T-helper 2 cell treated with Interferon-gamma antibody and Interleukin-4, amounts not matched to agents 100 ng/mL and 5 ng/mL, for 36 hours (primary cell): ENCODE measurements at regions not wholly inside any gene's neighbourhood (a gene's known extent, or its start where the extent isn't known, plus 50 kb on each side); places are given as distances from the start of the nearest gene placed in this dataset.

Experiments used
- intact Hi-C: fragments of 100-400 bp; cut with micrococcal nuclease; formaldehyde crosslinking; loops from one replicate; pipeline ENCODE4 v1.15.1; 2023

DNA sequence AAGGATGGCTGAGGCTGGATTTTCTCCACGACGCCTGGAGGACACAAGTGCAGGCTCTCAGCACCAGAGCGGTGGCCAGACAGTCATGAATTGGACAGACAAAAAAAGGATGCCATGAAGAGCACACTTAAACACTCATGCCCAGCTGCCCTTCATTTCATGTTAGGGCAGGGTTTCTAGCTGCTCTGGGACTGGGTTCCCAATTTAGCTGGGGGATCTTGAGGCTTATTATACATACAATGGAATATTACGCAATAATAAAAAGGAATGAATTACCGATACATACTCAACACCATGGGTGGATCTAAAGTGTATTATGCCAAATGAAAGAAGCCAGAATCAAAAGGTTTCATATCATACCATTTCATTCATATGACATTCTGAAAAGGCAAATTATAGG lies 512.1 kb upstream of the LRRC4C start:
- intact Hi-C loops = no loop called here

DNA sequence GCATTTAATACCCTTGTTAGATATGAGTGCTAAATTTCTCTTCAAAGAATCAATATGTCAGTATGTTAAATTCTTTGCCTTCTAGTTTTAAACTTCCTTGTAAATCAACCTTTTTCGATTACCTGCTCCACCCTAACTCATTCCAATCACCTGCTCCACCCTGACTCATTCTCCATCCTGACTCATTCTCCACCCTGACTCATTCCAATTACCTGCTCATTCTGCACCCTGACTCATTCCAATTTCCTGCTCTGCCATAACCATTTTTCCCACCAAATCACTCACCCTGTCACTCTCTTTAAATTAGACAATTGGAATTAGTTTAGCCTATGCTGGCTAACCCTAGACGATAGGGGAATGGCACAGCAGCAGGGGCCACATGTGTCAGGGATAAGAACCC lies 519.5 kb upstream of the LRRC4C start:
- intact Hi-C loops = no loop called here

DNA sequence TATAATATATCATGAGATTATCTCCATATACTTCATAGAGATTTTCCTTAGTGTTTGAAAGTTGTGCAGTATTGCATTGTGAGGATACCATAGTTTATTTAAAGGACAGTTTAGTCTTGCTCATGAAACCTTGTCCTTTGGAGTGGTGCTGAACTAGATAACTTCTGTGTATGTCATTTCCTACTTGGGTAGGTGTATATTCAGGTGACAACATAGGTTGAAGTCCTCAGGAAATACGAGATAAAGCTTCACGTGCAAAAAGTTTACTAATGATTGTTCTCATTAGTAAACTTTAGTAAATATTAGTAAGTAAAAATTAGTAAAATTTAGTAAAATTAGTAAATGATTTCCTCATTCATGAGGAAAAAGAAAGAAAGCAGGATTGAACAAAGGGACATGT lies 521.3 kb upstream of the LRRC4C start:
- intact Hi-C loops = no loop called here

DNA sequence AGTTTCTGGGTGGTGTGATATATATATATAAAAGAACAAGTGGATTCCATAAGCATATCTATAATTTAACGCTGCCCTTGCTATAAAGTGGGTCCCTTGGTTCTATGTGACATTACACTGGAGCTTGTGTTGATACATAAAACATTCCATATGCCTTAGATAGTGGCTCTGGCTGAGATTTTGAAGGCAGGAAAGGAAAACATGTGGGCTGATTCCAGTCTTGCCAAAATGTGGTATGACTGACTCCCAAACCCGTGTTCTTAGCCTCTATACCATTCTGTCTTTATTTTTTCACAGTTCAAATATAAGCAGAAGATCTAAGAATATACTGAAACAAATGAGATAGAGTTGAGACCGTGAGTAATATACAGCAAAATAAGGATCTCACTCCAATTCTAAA lies 522.8 kb upstream of the LRRC4C start:
- intact Hi-C loops = no loop called here

DNA sequence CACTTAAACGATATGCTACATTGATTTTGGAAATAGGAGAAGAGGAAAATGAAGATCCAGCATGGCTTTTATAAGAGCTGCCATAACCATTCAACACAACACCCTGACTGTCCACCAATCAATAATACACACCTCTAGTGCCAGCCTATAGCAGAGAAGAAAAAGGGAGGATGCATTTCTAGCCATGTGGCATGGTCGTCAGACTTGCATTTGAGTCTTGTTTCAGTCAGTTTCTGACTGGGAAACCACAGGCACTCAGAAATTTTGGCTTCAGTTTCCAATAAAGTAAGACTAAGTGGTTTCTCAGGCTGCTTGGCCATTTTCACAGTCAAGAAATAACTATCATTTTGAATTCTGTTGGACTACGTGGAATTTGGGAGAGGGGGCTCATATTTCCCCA lies 523.5 kb upstream of the LRRC4C start:
- intact Hi-C loops = no loop called here

DNA sequence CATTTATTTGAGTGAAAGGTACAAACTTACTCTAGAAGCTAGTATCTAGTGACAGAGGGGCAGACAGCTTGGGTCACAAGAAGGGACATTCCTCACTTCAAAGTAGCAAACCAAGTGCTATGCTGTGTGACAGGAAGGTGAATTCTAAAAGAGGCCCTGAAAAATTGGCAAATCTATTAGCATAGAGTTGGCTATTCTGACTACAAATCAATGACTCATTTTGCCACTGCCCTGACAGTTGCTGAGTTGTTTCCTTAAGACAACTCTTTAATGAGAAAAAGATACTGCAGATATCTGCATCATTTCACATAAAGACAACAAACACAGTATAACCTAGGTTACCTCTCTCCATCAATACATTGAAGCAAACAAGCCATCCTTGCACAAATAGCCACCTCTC lies 524.0 kb upstream of the LRRC4C start:
- intact Hi-C loops = no loop called here

DNA sequence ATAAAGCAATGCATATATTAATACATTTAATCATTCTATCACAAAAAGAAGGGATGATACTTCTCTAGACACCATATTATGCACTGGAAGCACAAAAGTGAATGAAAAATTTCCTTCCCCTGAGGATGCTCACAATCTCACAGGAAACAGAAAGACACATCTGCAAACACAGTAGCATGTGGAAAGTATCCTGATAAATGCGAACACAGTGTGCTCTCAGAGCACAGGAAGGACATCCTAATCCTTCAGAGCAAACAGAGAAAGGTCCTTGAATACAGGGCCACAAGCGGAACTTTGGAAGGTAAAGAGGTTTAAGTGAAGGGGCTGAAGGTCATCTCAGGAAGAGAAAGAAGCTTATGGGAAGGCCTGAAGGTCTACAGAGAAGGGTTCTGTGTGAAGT lies 524.6 kb upstream of the LRRC4C start:
- intact Hi-C loops = no loop called here

DNA sequence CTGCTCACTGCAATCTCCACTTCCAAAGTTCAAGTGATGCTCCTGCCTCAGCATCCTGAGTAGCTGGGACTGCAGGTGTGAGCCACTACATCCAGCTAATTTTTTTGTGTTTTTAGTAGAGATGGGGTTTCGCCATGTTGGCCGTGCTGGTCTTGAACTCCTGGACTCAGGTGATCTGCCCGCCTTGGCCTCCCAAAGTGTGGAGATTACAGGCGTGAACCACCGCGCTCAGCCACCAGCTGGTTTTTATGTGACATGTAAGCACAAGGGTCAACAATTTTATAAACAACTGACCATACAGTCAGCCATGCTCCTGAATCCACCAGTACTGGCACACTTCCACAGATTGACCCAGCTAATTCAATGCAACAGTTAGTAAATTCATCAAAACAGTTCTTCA lies 526.3 kb upstream of the LRRC4C start:
- intact Hi-C loops = no loop called here

DNA sequence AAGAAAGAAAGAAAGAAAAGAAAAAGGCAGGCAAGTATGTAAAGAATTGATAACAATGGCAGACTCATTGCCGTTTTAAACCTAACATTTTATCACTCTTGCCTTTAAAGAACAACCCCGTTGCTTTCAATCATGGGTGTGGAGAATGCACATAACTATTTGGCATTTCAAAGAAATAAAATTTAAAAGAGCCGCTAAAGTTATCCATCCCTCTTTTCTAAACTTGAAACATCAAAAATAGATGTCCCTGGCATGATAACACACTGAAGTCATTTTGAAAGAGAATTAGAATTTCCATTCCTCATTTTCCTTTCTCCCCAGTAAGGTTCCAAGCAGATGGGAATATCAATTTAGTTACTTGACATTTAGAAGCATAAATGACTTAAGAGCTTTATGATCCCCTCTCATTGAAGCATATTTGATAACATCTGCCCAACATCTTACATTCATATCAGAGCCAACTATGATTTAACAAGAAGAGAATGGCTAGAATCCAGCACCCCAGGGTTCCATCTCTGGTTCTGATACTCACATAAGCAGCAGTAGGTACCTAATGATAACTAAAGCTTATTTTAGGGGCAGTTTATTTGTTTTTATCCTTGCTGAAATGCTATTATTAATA lies 529.6 kb upstream of the LRRC4C start:
- intact Hi-C loops = no loop called here

DNA sequence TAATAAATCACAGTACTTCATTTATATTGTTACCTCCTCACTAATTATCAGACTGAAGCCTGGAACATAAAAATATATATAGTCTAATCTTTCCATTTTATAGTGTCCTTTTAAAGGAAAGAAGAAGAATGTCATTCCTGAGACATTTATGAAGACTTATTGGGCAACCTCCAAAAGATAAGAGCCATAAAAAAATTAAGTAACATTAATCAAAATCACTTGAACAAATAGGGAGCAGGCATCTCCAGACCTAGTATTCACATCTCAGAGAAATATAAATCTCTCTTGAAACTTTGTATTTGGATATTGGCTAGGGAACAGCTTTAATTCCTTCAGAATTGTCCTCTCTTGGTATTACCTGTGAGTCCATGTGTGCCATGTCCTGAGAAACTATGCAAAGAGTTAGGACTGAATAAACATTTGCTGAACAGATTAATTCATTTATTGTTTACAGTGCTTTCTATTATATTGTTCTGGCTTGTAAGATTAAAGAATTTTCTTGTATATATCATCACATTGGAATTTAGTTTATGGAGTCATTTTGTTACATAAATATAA lies 530.5 kb upstream of the LRRC4C start:
- intact Hi-C loops = no loop called here

DNA sequence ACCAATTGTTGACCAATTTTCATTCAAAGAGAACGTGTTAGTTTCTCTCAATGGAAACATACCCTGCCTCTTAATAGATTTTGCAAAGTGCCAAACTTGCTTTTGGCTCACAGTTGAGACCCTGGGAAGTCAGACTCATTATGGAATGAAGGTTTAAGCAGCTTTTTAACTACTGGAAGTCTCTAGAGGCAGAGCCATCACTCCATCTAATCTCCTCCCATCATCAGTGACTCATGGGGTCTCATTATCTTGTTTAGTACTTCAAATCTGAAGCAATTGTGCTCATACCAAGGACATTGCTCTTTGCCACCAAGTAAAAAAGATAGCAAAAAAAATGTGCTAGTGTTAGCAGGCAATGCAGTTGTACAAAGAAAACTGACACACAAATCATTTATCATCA lies 537.1 kb upstream of the LRRC4C start:
- intact Hi-C loops = no loop called here

DNA sequence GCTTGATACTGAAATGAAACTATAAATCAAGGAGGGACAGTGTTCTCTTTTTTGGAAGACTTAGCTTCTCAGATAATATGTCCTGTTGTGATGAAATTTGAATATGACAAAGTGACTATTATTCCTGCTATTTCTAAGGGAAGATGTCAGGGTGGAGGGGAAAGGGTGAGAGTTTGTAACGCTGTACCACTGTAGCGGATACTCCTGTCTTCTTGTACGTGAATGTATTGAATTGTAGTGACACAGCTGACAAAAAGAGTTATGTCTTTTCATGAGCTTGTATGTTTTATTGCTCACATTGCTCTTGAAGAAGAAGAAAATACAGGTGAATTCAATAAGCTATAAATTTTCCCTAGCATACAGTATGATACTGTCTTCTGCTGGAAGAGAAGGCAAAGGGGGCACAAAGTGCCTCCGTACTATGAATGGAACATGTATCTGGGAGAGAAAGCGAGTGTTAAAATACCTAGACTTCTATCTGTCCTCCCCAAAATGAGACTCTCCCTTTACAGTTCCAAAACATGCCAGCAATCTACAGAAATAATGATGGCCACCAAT lies 538.5 kb upstream of the LRRC4C start:
- intact Hi-C loops = no loop called here

DNA sequence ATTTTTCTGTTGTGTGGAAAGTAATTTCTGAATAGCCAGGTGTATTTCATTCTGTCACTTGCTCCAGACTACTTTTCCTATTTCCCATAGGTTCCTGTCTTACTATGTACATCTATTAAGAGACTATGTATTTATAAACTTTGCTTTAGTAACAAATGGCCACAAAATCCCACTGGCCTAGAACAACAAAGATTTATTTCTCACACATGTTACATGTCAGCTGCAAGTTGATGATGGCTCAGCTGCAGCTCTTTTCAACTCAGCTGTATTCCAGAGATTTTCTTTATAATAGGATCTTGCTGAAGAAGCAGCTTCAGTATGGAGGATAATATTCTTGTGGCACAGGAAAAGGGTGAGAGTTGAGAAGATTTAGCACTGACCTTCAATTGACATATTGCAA lies 539.6 kb upstream of the LRRC4C start:
- intact Hi-C loops = no loop called here

DNA sequence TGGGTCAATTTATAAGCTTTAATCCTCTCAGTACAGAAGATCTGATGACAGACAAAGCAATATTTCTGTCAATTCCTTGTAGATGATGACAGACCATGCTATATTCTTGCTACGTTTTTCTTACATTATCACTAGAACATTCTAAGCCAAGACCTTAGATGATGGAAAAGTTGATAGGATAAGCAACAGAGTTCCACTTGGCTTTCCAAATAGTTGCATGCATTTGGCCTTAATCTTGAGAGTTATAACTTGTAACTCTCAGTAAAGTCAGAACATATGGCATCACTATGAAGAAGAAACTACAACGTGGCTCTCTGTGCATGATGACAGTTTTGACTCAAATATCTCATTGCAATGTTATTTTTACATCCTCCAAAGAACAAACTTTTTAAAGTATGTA lies 544.3 kb upstream of the LRRC4C start:
- intact Hi-C loops = no loop called here

DNA sequence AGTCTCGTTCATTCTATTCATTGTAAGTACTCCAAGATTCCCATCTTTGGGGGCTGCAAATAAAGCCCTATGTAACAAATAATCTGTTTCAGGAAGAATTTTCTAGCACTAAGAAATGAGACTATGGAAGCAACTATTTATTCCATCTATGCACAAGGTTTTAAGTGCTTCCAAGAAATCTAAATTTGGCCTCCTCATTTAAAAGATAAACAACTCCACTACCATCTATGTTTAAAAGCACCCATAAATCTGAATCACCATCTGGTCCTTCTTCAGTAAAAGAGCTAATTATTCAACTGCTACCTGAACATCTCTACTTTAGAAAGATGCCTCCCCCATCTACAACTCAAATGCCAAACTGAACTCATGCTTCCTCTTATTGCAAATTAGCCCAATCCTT lies 547.3 kb upstream of the LRRC4C start:
- intact Hi-C loops = no loop called here

DNA sequence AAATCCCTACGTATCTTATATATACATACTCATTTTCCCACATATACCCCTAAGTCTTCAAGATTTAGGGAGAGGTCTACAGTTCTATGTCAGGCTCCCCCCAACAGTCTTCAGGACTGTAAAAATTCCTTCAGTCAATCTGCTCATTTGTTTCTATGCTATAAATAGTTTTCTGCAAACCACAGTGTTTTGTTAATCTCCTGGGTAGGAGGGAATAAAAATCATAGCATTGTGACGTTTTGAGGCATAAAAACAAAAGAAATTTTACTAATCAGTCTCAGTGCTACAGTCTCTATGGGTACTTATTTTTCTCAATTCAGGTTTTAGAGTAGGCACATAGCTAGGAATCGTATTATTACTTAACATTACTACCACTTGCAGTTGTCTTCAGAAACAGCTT lies 552.8 kb upstream of the LRRC4C start:
- intact Hi-C loops = no loop called here

DNA sequence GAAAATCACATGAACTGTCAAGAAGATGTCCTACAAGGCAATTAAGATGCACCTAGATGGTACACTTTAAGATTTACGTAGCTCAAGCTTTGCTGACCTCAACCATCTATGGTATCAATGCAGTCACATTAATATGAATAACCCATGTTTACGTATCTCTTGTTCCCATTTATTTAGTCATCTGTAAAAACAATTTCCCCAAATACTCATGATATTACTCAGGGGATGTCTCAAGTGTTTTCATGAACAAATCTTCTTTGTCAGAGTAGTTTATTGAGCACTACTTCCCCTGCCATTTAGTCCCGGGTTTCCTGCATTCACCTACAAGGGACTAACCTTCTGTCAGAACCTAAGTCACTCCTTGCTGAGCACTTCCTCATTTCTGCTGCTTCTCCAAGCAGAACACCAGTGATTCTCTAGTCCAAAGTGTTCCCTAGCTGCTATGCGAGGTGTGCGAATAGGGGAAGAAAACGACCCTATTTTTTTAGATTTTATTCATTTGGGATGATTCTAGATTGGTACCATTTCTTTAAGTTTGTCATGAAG lies 554.3 kb upstream of the LRRC4C start:
- intact Hi-C loops = no loop called here

DNA sequence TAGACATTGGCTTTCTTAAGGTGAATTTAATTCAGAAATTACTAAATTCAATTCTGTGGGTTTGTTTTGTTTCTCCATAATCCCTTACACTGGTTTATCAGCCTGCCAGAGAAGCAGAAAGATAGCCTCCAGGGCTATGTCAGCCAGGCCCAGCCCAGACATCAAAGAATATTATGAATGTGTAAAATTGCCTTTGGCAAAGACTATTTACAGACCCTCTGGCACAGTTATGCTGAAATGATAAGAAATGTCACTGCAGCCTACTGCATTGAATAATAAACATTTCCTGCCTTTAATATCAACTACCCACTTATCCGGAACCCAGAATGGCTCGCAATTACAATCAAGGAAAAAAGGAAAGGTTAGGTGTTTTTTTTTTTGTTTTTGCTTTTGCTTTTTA lies 562.5 kb upstream of the LRRC4C start:
- intact Hi-C loops = no loop called here

DNA sequence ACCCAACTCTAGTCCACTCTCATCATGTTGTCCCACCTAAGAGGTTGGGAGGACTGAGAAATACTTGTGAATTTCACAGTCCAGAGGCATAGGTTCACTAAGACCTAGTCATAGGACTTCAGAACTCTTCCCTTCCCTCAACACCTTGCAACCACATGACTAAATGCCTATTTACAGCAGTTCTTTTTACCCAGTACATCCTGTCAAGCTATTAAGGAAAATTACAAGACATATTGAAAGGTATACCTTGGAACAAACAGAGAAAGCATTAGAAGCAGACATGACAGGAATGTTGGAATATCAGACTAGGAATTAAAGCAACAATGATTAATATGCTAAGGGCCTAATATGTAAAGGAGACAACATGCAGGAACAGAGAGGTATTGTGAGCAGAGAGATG lies 563.8 kb upstream of the LRRC4C start:
- intact Hi-C loops = no loop called here

DNA sequence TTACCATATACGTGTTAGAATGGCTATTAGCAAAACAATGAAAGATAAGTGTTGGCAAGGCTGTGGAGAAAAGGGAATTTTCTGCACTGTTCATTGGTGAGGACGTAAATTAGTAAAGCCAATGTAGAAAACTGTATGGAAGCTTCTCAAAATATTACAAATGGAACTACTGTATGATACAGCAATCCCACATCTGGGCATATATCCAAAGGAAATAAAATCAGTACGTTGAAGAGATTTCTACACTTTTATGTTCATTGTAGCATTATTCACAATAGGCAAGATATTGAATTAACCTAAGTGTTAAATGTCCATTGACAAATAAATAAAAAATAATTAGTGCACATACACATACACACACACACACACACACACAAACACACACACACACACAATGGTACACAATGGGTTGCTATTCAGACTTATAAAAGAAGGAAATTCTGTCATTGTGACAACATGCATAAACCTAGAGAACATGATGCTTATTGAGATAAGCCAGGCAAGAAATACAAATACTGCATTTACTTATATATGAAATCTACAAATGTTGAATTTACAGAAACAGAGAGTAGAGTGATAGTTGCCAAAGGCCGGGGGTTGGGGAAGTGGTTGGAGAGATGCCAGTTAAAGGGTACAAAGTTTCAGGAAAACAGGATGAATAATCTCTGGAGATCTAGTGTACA lies 565.8 kb upstream of the LRRC4C start:
- intact Hi-C loops = no loop called here

DNA sequence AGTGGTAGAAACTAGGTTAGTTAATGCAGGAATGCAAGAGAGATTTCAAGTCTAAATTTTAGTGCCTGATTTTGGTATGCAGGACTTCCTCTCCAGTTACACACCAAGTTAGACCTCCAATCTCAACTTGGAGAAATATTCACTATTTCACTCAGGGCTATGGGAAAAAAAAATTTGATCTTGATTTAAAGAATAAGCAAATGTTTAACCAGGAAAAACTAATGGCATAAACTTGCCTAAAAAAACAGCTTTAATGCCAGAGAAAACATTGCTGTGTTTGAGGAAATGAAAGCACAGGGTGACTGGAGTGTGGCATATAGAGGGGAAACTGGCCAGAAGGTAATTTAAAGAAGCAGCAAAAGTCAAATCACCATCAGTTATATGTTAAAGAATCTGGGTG lies 575.4 kb upstream of the LRRC4C start:
- intact Hi-C loops = no loop called here

DNA sequence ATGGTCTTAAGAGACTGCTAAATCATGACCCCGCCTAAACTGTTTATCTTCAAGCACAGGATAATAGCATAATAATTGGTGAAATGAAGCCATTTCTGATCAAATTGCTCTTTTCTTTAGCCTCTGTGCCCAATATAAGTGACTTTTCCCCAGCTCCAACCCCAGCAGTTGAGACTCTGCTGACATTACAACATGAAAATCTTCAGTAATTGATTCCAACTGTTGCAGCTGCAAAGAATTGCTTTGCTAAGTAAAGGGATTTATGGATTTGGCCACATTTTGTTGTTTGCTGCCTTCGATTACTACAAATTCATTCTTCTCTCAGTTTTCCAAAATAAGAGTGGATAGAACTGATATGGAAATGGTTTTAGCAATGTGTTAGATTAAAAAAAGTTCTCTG lies 576.7 kb upstream of the LRRC4C start:
- intact Hi-C loops = no loop called here

DNA sequence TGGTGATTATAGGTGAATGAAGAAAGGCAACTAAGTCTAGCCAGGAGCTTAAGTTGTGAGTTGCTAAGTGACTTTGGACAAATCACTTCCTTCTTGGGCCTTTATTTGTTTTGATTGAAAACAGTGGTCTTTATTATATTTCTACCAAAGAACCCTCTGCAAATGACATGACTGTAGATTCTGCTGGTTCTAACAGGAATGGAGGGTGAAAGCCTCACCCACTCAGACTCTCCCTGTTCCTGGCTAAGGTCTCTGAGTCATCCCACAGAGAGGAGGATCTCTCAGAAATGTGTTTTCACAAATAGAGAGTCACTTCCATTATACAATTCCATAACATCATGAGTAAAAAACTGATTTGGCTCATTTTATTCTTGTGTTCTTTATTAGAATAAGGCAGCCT lies 583.9 kb upstream of the LRRC4C start:
- intact Hi-C loops = no loop called here
